ENCODE measurements at regions not wholly inside any gene's neighbourhood (a gene's known extent, or its start where the extent isn't known, plus 50 kb on each side); places are given as distances from the start of the nearest gene placed in this dataset.

DNA sequence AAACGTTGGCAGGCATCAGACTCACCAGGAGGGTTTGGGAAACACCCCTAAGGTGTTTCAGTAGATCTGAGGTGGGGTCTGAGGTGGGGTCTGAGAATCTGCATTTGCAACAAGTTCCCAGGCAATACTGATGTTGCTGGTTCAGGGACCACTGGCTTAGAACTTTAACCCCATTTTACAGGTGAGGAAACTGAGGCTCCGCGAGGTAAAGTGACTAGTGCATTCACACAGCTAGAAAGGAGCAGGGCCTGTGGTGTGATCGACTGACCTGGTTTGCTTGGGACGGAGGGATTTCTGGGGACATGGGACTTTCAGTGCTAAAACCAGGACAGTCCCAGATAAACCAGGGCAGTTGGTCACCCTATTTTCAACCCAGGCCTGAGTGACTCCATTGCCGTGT lies 81.4 kb upstream of the ZNF618 start:
- TF ChIP-seq, protein P1, sequence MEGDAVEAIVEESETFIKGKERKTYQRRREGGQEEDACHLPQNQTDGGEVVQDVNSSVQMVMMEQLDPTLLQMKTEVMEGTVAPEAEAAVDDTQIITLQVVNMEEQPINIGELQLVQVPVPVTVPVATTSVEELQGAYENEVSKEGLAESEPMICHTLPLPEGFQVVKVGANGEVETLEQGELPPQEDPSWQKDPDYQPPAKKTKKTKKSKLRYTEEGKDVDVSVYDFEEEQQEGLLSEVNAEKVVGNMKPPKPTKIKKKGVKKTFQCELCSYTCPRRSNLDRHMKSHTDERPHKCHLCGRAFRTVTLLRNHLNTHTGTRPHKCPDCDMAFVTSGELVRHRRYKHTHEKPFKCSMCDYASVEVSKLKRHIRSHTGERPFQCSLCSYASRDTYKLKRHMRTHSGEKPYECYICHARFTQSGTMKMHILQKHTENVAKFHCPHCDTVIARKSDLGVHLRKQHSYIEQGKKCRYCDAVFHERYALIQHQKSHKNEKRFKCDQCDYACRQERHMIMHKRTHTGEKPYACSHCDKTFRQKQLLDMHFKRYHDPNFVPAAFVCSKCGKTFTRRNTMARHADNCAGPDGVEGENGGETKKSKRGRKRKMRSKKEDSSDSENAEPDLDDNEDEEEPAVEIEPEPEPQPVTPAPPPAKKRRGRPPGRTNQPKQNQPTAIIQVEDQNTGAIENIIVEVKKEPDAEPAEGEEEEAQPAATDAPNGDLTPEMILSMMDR (IDR thresholded peaks at IDR 0.05; ENCODE audit: insufficient read depth, low read length, poor library complexity, severe bottlenecking) = no peak
- TF ChIP-seq EZH2phosphoT487 (conservative IDR thresholded peaks at IDR 0.05; ENCODE audit: low read length) = no peak
